GM19324 (cell line): ENCODE measurements at regions not wholly inside any gene's neighbourhood (a gene's known extent, or its start where the extent isn't known, plus 50 kb on each side); places are given as distances from the start of the nearest gene placed in this dataset.

Experiments used
- ATAC-seq: cut with Tn5 transposase; IDR thresholded peaks from one replicate; pipeline ENCODE4 v1.9.1; 2021; ENCODE audit warnings: mild to moderate bottlenecking, moderate library complexity; ENCODE audit not compliant: unreplicated experiment, low FRiP score

GRCh38 chr6:147060636-147061035, 143.6 kb upstream of the STXBP5 start:
- ATAC-seq, result no peak

GRCh38 chr6:147061252-147061651, 143.0 kb upstream of the STXBP5 start:
- no peak for ATAC-seq

- no peak for ATAC-seq
Observed at GRCh38 chr6:147063469-147064031, 140.7 kb upstream of the STXBP5 start.

- no peak for ATAC-seq
Observed at GRCh38 chr6:147065786-147066185, 138.4 kb upstream of the STXBP5 start.

GRCh38 chr6:147067184-147067583, 137.0 kb upstream of the STXBP5 start:
- no peak for ATAC-seq

GRCh38 chr6:147071776-147072175, 132.4 kb upstream of the STXBP5 start:
- no peak for ATAC-seq

- no peak for ATAC-seq
Observed at GRCh38 chr6:147075381-147075780, 128.8 kb upstream of the STXBP5 start.

GRCh38 chr6:147077251-147077650, 127.0 kb upstream of the STXBP5 start:
- no peak for ATAC-seq

GRCh38 chr6:147078106-147078505, 126.1 kb upstream of the STXBP5 start:
- no peak for ATAC-seq

- ATAC-seq, result no peak
Observed at GRCh38 chr6:147078602-147079001, 125.6 kb upstream of the STXBP5 start.

- ATAC-seq, result no peak
Observed at GRCh38 chr6:147080225-147080624, 124.0 kb upstream of the STXBP5 start.

- ATAC-seq, result no peak
Observed at GRCh38 chr6:147081076-147081609, 123.1 kb upstream of the STXBP5 start.

- no peak for ATAC-seq
Observed at GRCh38 chr6:147087641-147088040, 116.6 kb upstream of the STXBP5 start.

GRCh38 chr6:147088861-147089260, 115.4 kb upstream of the STXBP5 start:
- no peak for ATAC-seq

- no peak for ATAC-seq
Observed at GRCh38 chr6:147095316-147095715, 108.9 kb upstream of the STXBP5 start.

- no peak for ATAC-seq
Observed at GRCh38 chr6:147099974-147100373, 104.2 kb upstream of the STXBP5 start.

- ATAC-seq, result no peak
Observed at GRCh38 chr6:147103007-147103406, 101.2 kb upstream of the STXBP5 start.

GRCh38 chr6:147103694-147104093, 100.5 kb upstream of the STXBP5 start:
- no peak for ATAC-seq

GRCh38 chr6:147105786-147106185, 98.4 kb upstream of the STXBP5 start:
- no peak for ATAC-seq

GRCh38 chr6:147106759-147107401, 97.3 kb upstream of the STXBP5 start:
- ATAC-seq, result no peak

- ATAC-seq, result no peak
Observed at GRCh38 chr6:147108259-147108910, 95.8 kb upstream of the STXBP5 start.

GRCh38 chr6:147109707-147110106, 94.5 kb upstream of the STXBP5 start:
- ATAC-seq, result no peak
